Erythroblast (primary cell): ENCODE measurements at regions not wholly inside any gene's neighbourhood (a gene's known extent, or its start where the extent isn't known, plus 50 kb on each side); places are given as distances from the start of the nearest gene placed in this dataset.
"Not testable (repeated sequence)": the region's sequence is repeated elsewhere in the genome, so short reads cannot be mapped to it uniquely, and the experiment has no call there.

Source experiments
- DNase-seq, 2 experiments: peaks; one replicate each; lab custom pipeline; 2025; lab: John Stamatoyannopoulos, UW
- GATA1 ChIP-seq: IDR thresholded peaks from 2 replicates; pipeline ENCODE4 v1.6.1; 2011; ENCODE audit warnings: low read depth, mild to moderate bottlenecking, control low read depth, low read length, moderate library complexity
- POLR2A ChIP-seq: IDR thresholded peaks from 2 replicates; pipeline ENCODE4 v1.6.1; 2011; ENCODE audit warnings: mild to moderate bottlenecking, low read length

DNA sequence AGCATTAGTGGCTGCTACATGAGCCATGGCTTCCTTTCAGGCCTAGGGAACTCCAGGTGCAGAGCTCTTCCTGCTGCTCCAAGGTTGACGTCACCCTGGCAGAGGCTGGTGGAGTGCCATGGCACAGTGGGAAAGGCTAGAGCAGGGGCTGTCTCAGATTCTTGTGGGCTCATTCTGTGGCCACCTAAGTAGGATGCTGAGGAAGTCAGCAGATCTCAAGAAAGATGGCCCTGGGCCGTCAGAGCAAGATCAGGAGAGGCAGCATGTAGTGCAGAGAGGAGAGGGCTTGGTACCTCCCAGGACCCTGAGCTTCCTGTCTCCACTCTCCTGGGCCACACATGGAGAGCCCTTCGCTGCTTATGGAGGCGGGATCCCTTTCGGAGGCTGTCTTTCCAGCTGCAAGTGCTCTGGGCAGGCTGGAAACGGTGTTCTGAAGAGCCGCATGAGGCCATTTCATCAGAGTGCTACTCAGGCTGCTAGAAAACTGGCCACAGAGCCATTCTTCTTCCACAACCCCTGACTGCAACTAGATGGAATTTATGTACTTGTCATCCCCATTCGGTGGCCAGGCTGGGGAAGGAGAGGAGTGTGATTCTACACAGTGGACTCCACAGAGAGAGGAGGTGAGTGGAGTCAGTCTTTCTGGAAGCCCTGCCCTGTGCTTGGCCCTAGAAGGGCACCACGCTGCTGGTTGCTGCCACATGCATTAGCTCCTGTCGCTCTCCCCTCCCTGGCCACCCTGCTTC is 304.2 kb downstream of the RPS24 start:
- DNase-seq, result no peak
- TF ChIP-seq GATA1 (no peak), POLR2A (no peak)

DNA sequence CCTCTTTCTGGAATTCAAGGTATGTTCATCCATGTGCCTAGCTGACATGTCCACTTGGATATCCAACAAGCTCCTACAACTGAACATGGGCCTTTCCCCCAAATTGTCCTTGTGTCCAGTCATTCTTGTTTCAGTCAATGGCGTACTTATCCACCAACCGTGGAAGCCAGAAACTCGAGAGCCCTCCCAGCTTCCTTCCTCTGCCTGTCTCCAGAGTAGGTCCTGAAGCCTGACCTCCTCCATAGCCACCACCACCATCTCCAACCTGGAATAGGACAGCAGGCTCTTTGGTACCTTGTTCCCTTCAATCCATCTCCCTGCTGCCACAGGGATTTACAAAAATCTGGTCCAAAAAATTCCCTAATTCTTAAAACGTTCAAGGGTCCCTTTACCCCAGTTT is 305.1 kb downstream of the RPS24 start:
- no peak for DNase-seq
- no peak for TF ChIP-seq GATA1
- no peak for TF ChIP-seq POLR2A

DNA sequence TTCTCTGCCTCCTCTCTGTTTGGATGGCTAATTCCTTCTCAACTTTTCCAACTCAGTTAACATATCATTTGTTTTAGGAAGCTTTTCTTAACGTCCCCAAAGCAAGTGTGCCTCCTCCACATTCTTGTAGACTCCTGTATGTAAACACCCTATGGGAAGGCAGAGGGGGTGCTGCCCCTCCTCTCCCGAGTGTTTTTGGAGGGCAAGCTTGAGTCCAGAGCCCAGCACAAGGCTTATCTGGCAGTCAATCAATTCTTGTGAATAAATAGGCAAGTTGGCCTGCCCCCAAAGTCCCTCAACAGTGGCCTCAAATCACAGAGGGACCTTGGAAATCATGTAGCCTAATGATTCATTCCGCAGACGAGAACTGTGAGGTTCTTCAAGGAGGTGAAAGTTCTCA is 305.6 kb downstream of the RPS24 start:
- TF ChIP-seq GATA1 (no peak), POLR2A (no peak)
- no peak for DNase-seq

DNA sequence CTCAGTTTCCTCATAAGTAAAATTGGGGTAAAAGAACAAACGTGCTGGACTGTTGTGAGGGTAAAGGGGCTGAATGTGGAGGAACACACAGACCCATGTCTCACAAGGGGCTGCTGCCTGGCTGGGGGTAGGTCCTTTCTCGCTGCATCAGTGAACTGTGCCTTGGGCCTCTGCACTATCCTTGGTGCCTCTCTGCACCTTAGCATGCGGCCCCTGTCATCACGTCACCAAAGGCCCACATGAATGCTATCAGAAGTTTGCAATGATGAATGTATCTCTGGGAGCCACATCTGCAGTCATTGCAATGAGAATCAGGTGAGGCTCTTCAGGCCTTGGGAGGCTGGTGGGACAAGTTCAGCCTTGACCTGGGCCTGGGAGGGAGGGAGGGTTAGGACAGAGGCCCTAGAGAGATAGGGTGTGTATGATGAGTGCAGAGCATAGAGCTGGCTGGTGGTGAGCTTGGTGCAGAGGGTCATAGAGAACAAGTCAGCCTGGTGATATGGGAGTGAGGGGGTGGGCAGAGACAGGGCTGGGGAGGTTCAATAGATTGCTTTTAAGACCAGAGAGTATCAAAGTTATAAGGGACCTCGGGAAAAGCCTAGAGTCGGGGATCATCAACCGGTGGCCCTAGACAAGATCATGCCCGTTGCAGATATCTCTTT is 308.4 kb downstream of the RPS24 start:
- TF ChIP-seq GATA1 (no peak), POLR2A (no peak)

DNA sequence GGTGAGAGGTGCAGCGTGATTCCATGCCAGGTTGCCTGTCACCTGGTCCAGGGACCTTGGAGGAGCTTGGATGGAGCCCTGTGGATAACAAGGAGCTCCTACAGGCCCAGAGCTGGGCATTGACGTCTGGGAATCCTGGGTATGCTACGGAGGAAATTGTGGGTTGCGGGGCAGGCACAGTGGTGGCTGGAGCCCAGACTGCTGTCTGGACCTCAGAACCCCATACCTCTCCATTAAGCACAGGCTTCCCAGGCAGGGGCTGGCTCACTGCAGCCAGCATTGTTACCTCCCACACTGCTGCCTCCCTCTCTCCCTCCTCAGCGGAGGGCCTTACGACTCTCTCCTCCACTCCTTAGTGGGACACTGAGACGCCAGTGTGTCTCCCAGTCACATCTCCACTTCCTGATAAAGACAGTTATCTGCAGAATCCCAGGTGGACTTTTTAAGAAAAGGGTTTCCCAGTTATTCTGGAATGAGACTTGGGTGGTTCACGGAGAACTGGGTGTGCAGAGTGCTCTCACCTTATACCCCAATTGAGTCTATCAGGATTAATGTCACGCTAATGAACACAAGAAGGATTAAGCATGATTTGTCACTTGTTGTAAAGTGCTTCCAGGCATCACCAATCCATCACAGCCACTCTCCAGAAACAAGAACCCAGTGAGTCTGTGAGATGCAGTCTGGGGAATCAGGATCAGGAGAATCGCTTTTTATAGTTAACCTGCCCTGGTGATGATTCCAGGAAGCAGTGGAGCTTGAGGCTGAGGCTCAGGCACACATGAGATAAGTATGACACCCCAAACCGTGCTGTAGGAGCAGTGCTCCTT is 309.4 kb downstream of the RPS24 start:
- no peak for TF ChIP-seq POLR2A
- TF ChIP-seq GATA1, result no peak
- DNase-seq, result no peak

More for the DNA sequence above, 308.4 kb downstream of the RPS24 start:
- no peak for DNase-seq

DNA sequence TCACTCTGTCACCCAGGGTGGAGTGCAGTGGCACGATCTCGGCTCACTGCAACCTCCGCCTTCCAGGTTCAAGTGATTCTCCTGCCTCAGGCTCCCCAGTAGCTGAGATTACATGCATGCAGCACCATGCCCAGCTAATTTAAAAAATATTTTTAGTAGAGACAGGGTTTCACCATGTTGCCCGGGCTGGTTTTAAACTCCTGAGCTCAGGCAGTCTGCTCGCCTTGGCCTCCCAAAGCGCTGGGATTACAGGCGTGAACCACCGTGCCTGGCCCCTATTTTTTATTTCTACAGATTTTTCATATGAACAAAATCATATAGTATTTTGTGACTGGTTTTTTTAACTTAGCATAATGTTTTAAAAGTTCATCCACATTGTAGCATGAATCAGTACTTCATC is 310.6 kb downstream of the RPS24 start:
- DNase-seq, result not testable (repeated sequence)

DNA sequence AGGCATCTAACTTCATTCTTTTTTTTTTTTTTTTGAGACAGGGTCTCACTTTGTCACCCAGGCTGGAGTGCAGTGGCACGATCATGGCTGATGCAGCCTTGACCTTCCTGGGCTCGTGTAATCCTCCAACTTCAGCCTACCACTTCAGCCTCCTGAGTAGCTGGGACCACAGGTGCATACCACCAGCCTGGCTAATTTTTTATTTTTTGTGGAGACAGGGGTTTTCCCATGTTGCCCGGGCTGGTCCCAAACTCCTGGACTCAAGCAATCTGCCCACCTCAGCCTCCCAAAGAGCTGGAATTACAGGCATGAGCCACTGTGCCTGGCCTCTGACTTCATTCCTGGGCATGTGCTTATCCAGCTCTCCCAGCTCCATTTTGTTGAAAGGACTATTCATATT is 311.9 kb downstream of the RPS24 start:
- DNase-seq, result not testable (repeated sequence)

DNA sequence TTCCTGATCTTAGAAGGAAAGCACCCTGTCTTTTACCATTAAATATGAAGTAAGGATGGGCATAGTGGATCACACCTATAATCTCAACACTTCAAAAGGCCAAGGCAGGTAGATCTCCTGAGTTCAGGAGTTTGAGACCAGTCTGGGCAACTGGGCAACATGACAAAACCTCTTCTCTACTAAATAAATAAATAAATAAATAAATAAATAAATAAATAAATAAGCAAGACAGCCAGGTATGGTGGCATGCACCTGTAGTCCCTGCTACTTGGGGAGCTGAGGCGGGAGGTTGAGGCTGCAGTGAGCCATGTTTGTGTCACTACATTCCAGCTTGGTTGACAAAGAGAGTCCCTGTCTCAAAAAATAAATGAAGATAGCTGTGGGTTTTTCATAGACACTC is 313.1 kb downstream of the RPS24 start:
- no peak for DNase-seq

DNA sequence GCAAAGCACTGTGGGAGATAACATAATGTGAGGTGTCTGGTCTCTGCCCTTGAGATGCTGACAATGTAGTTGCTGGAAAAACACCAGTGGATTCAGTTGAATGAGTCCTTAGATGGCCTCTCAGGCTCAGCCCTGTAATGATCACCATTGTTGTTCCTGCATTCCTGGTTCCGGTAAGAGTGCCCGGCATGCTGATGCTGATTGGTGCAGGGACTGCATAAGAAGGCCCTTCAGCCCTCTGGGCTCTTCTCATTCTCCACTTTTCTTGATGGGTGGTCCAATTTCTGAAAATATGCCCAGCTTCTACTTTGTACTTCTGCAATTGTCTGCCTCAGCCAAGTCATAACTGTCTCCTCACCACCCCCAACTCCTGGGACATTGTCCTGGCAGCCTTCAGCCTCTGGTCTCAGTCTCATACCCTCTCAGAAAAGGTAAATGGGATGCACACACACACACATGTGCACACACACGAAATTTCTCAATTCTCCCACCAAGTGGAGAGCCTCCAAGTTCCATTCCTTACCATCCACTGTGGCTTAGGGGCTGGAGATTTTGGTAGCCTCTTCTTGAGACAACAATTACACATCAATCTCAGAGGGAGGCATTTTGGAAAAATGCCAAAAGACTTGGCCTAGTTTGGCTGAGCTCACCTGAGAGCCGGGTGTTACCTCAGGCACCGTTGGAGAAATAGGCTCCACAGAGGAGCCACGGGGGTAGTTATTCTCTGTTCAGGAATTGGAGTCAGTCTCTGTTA is 314.9 kb downstream of the RPS24 start:
- TF ChIP-seq POLR2A (no peak), GATA1 (no peak)
- no peak for DNase-seq

More for the DNA sequence above, 313.1 kb downstream of the RPS24 start:
- TF ChIP-seq GATA1 (no peak), POLR2A (no peak)

DNA sequence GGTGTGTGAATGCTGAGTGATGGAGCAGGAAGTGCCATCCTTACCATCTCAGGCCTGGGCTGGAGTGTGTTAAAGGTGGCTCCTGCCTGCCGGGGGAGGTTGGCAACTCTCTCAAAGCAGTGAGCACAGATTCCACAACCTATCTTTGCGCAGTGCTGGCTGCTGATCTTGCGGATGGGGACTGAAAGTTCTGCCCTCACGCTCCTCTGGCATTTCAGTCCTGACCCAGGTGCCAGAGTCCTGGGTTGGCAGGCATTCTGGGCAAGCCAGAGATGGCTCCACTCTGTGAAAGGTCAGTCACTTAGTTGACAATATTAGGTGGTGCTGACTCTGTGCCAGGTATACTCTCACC is 315.5 kb downstream of the RPS24 start:
- TF ChIP-seq POLR2A (no peak), GATA1 (no peak)
- no peak for DNase-seq

DNA sequence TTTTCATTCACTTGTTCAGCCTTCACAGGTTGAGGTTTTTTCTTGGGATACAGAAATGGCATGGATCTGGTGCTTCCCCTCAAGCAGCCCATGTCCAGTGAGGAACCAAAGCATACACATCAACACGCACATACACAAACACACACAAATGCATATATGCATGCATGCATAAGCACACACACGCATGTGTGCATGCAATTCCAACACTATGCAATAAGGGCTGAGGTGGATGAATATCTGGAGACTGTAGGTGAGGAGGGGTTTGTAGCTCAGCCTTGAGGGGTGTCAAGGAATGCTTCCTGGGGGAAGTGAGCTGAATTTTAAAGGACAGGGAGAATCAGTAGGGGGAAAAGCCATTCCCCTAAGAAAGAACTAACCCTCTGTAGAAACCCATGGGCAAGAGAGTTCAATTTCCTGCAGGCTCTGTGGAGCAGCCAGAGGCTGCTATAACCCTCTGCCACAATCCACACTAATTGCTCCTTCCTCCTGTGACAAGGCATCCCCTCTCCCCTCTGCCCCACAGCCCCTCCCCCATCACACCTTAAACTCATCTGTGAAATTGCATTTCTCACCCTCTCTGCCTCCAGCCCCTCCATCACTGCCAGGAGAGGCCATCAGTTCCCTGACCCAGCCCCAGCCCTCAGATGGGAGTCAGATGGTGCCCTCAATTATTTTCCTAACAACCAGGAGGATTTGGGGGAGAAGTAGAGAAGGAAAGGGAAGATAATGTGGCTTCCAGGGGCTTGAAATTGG is 316.4 kb downstream of the RPS24 start:
- TF ChIP-seq GATA1, result no peak
- no peak for TF ChIP-seq POLR2A
- DNase-seq, result no peak

DNA sequence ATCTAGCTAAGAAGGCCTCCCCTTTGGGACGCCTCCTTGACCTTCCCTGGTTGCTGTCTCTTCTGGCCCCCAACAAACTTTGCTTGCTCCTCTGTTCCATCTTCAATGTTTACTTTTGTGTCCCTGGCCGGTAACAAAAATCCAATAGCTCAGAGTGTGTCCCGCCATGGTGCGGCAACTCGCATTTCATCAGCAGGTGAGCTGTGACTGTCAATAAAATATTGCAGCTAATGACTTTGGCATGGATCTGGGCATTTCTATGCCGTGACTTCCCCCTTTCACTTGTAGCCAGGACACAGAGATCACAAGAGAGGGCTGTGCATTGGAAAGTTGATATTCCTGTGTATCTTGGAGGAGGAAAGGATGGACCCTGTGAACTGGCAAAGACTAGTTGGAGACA is 317.6 kb downstream of the RPS24 start:
- DNase-seq, result no peak
- TF ChIP-seq GATA1 (no peak), POLR2A (no peak)

DNA sequence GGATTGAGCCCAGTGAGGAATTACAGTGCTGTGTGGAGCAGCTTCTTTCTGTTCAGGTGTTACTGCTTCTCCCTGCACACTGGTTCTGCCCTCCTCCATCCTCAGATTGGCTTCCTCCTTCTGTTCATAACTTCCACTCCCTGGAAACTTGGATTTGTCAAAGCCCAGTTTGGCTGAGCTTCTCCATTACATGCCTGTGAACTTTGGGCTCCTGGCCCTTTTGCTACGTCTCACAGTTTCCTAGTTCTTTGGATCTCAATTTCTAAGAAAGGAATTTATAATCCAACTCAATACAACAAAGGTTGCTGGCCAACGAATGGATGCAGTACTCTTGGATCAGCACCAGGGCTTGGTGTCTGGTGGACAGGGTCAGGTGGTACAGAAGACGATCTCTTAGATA is 318.1 kb downstream of the RPS24 start:
- DNase-seq, result no peak
- TF ChIP-seq POLR2A (no peak), GATA1 (no peak)
